Hippocampal formation (tissue), 2 donors: ENCODE measurements at regions not wholly inside any gene's neighbourhood (a gene's known extent, or its start where the extent isn't known, plus 50 kb on each side); places are given as distances from the start of the nearest gene placed in this dataset.

ENCODE experiments used
- DNase-seq, 2 donors: peaks; one replicate each; lab custom pipeline; 2025; lab: John Stamatoyannopoulos, UW

DNA sequence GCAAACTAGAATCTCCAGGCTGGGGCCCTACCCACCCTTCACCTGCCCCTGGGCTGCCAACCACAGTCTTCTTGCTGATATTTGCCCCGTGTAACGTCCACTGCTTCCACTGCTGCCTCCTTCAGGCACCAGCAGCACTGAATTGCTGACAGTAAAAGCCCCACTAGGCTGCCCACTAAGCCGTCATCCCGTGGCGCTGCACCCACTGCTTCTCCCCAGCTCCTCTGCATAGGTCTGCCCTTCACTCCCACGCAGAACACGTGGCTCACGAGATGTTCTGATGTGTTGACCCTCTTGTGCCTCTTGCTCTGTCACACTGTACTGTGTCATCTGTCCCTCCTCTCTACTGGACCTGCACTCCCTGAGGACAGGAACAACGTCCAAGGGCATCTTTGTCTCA is 86.3 kb upstream of the HIVEP1 start:
- DNase-seq = no peak

DNA sequence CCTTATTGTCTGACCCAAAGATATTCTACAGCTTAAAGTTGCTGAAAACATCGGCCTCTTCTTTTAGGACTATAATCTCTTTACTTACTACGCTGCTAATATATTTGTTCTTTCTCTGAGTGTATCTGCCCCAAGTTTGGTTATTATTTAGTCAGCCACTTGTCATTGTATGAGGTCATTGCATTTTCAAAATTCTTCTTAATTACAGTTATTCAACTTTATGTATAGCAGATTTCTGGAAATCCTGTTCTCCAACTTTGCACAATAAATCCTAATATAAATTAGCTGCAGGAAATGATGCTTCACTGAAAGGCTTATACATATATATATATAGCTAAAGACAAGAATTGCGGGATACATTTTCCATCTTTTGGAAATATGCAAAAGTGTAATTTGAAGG is 88.5 kb upstream of the HIVEP1 start:
- no peak for DNase-seq

DNA sequence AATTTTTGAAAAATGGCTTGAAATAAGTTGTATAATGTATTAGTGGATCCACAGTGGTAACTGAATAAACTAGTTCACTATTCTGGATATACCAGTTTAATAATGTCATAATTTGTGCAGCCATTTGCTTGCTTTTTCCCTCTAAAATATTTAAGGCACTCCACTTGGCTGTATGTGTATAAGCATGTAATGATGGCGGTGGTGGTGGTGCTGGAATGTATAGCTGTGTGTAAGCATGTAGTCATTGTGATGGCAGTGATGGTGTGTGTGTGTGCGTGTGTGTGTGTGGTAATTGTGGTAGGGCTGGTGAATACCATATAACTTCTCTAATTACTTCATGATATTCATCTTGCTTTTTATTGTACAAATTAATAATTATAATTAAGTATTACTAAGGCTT is 89.2 kb upstream of the HIVEP1 start:
- DNase-seq = no peak

DNA sequence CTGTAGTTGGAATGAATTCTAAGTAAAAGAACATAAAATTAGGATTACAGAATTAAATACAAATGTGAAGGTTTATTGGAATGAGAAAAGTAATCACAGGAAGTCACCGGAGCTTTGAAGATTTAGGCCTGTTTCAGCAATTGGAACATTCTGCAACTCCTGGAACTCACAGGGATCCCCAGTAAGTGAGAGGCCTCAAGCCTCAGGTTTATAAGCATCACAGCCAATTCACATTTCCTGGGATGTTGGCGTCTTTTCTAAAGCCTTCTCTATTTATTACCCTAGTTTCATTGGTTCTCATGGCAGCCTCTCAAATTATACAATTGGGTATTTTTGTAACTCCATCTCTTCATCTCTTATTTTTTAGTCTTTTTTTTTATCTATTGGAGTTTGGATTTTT is 90.4 kb upstream of the HIVEP1 start:
- no peak for DNase-seq

- no peak for DNase-seq
These were observed 91.1 kb upstream of the HIVEP1 start for GRCh38 chr6:11921017-11921438.

- no peak for DNase-seq
These were observed 91.5 kb upstream of the HIVEP1 start for GRCh38 chr6:11920566-11920965.

DNA sequence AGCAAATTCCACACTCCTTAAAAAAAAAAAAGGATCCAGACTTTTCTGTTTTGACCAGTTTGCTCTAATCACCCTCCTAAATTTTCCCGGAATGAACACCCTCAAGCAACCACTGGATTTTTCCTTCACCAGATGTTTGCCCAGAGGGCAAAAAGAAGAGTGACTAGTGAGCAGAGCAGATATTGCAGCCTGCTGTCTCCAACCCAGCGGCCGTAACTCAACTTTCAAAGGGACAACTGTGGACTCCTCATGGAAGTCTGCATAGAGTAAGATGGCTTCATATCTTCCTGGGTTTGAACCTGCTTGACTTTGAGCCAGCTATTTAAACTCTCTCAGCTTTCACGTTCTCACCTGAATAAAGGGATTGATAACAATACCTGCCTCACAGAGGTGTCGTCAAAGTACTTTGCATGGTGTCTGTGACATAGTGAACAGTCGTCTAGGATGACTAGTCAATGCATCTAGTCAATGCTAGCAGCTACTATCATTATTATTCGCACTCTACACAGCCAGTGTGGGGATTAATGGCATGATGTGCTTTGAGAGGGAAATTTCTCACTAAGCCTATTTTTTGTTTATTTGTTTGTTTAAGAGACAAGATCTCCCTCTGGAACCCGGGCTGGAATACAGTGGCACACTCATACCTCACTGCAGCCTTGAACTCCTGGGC is 92.2 kb upstream of the HIVEP1 start:
- no peak for DNase-seq

- DNase-seq = peak in 1 of 2 donors; percentile 50
These were observed 93.1 kb upstream of the HIVEP1 start for GRCh38 chr6:11918739-11919605.

- DNase-seq = no peak
These were observed 94.0 kb upstream of the HIVEP1 start for GRCh38 chr6:11917951-11918738.

DNA sequence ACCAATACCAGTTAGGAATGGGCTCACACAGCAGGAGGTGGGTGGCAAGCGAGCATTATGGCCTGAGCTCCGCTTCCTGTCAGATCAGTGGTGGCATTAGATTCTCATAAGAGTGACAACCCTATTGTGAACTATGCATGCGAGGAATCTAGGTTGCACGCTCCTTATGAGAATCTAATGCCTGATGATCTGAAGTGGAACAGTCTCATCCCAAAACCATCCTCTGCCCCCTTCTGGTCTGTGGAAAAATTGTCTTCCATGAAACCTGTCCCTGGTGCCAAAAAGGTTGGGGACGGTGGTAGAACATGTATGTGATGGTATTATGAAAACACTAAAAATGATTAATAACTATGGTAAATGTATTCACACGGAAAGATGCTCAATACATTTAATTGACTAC is 99.7 kb upstream of the HIVEP1 start:
- DNase-seq = no peak

GRCh38 chr6:11911538-11911937 is 100.6 kb upstream of the HIVEP1 start:
- DNase-seq = no peak

DNA sequence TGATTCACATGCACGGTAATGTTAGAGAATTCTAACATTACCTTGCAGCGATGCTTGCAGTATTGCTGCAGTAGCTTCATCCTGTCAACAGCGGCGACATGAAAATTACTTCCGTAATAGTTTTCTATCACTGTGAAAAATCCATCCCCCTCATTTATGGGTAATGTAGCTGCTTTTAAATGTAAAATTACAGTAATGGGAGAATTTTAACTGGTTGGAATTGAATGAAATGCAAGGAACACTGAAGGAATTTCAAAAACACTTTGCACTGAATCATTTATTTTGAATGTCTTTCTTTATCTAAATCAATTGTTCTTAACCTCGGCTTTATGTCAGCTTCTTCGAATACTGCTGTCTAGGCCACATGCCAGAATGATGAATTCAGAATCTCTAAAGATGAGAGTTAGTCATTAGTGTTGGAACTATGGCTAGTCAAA is 102.4 kb upstream of the HIVEP1 start:
- no peak for DNase-seq

DNA sequence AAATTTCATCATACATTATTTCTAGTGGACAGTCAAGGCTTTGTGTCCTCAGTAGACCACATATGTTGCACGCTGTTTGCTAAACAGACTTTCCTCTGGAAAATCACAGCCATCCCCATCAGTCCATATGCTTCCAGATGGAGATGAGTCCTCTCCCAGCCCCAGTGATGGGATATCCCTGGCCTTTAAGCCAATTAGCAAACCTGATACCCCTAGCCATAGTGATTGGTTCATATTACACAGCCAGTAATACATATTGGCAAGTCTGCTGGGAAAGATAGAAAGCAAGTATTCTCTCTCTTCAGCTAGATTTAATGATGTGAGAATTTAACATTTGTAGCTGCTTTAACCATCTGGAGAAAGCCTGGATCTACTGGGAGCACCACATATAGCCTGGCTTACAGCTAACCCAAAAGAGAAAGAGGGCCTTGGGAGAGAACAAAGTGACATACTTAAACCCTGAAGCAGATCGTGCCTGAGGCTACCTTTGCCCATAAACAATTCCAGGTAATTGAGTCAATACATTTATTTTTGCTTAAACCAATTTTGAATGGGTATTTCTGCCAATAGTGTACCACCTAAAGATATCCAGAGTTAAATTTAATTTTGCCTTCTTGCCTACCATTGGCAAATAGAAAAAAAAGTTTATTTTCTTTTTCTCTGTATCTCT is 103.5 kb upstream of the HIVEP1 start:
- DNase-seq = no peak

- no peak for DNase-seq
These were observed 108.5 kb upstream of the HIVEP1 start for GRCh38 chr6:11903645-11904044.

- DNase-seq = no peak
These were observed 109.6 kb upstream of the HIVEP1 start for GRCh38 chr6:11902527-11902926.

DNA sequence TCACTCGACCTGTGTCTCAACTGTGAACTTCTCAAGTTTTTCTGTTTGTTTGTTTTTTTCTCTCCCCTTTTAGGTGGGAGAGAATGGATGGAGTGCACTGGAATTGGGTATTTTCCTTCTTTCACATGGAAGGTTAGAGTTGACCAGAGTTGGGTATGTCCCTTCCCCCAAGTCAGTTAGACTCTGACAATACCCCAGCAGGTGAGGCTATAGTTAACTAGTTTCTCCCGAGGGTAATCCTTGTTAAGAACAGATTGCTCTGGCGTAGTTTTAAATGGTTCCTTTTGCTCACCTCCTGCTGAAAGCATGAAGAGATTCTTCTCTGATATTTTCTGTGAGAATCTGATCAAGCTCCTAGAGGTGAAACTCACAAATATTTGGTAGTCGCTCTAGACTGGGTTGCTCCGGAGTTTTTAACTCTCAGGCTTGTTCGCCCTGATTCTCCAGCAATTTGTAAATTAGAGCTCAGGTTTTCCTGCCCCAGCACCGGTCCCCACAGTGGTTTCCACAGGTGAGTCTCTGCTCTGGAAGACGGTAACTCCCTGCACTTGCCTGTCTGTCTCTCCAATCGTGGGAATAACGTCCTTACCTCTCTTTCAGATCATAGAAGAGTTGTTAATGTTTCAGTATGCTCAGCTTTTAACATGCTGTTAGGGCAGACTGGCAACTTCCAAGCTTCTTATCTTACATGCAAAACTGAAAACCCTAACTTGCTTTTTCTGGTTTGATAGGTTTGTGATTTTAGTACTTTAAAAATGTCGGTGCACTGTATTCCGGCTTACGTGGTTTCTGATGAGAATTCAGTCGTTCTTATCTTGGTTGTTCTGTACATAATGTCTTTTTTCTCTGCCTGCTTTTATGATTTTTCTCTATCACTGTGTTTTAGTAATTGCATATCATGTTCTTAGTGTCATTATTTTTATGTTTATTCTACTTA is 111.2 kb upstream of the HIVEP1 start:
- DNase-seq = no peak

DNA sequence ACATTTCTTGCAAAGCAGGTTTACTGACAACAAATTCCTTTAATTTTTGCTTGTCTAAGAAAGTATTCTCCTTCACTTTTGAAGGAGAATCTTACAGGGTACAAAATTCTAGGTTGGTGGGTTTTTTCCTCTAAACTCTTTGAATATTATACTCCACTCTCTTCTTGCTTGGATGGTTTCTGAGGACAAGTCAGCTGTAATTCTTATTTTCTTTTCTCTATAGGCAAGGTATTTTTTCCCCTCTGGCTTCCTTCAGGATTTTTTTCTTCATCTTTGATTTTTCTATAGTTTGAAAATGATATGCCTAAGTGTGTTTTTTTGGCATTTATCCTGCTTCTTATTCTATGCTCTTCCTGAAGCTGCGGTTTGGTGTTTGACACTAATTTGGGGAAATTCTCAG is 112.5 kb upstream of the HIVEP1 start:
- DNase-seq = no peak

DNA sequence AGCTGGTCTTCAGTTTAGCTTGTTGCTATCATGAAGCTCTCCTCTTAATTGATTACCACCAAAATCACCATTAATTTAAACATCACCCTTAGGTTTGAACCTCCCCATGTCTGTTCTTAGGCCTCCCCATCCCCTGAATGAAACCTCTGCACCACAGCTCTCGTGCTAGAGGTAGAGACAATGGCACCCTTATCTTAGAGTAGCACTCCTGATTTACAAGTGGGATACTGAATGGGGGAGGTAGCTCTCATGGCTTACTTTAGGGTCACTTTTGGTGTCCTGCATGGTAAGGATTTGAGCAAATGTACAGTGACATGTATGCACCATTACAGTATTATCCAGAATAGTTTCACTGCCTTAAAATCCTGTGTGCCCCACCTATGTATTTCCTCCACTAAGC is 115.6 kb upstream of the ADTRP start:
- DNase-seq = no peak

DNA sequence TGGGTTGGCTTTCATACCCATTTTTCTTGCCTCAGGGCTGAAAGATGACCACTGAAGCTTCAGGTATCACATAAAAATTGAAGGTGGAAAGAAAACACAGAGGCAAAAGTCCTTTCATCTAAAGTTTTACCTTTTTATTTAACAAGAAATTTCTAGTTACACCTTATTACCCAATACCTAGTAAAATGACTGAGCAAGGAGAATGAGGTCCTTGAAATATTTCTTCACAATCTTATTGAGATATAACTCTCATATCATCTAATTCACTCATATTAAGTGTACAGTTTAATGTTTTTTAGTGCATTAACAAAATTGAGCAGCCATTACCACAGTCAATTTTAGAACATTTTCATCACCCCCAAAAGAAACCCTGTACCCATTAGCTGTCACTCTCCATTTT is 112.9 kb upstream of the ADTRP start:
- no peak for DNase-seq

DNA sequence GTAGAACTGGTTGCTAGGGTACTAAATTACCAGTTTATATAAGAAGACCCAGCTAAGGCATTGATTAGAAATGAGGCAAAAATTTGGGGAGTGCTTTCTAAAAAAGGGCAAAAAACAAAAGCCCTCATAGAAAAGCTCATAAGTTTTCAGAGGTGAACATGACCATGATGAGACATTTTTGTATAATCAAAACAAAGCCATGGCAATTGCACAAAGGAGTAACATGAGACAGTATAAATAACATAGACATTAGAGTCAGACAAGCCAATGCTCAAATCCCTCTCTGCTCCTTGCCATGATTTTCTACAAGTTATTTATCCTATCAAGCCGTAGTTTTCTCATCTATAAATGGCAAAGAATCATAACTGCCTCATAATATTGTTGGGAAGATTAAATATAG is 112.2 kb upstream of the ADTRP start:
- DNase-seq = no peak

DNA sequence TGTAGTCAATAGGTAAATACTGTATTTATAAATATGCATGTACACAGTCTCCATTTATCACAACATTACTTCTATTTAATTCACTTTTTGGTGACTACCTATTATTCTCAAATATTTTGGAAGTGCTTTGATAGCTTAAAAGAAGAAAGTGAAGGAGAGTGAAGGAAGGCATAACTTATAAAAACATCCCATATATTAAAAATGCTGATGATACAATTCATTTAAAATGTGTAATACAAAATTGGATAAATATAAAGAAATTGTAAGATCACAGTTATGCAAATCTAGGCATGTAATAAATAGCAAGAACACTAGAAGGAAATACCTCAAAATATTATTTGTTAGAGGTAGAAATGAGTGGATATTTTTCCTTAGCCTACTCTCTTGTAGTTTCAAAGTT is 111.6 kb upstream of the ADTRP start:
- DNase-seq = no peak
